ENCODE measurements at regions not wholly inside any gene's neighbourhood (a gene's known extent, or its start where the extent isn't known, plus 50 kb on each side); places are given as distances from the start of the nearest gene placed in this dataset.

DNA sequence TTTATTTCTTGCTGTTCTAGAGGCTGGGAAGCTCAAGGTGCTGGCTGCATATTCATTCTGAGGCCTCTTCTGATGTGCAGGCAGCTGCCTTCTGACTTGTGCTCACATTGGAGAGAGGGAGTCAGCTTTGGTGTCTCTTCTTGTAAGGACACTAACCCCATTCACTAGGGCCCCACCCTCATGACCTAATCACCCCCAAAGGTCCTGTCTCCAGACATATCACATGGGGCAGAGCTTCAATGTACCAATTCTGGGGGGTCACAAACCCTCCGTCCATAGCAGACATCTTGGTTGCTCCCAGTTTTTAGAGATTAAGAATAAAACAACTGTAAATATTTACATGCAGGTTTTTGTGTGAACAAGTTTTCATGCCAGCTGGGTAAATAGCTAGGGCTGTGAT, 109.1 kb downstream of the RTP5 start:
- TF ChIP-seq, protein P1, sequence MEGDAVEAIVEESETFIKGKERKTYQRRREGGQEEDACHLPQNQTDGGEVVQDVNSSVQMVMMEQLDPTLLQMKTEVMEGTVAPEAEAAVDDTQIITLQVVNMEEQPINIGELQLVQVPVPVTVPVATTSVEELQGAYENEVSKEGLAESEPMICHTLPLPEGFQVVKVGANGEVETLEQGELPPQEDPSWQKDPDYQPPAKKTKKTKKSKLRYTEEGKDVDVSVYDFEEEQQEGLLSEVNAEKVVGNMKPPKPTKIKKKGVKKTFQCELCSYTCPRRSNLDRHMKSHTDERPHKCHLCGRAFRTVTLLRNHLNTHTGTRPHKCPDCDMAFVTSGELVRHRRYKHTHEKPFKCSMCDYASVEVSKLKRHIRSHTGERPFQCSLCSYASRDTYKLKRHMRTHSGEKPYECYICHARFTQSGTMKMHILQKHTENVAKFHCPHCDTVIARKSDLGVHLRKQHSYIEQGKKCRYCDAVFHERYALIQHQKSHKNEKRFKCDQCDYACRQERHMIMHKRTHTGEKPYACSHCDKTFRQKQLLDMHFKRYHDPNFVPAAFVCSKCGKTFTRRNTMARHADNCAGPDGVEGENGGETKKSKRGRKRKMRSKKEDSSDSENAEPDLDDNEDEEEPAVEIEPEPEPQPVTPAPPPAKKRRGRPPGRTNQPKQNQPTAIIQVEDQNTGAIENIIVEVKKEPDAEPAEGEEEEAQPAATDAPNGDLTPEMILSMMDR (IDR thresholded peaks at IDR 0.05): no peak
- no peak overlapping the region for H3K4me3 ChIP-seq (ENCODE audit: low read length)
- H3K27me3 ChIP-seq (ENCODE audit: control insufficient read depth in 1 of 2, insufficient read depth in 2 of 2, low read length in 2 of 2): no peaks in the 10 kb centered on the region
- H3K27ac Mint-ChIP-seq: no peak overlapping the region
- H3K4me1 ChIP-seq (ENCODE audit: insufficient read depth, low read length): no peaks in the 10 kb centered on the region
- no peak for DNase-seq
- peaks cover 5% of the 10 kb centered on the region for H3K36me3 ChIP-seq (ENCODE audit: insufficient read depth, low read length)
- no peaks in the 10 kb centered on the region for H3K27me3 Mint-ChIP-seq
- ATAC-seq (ENCODE audit: poor library complexity): no peak
- H3K9me3 Mint-ChIP-seq: peaks cover 2% of the 10 kb centered on the region
- H3K9me3 ChIP-seq (ENCODE audit: control insufficient read depth in 1 of 2, insufficient read depth in 1 of 2, low read length in 2 of 2): no peaks in the 10 kb centered on the region
- intact Hi-C loops (cut with DNase I, micrococcal nuclease): no loop called here
- POLR2A ChIA-PET: no interaction called here
- H3K36me3 Mint-ChIP-seq (ENCODE audit: low read depth): peaks cover 32% of the 10 kb centered on the region
- CTCF ChIA-PET: no interaction called here
- no peak overlapping the region for H3K4me3 Mint-ChIP-seq
- no peak overlapping the region for H3K27ac ChIP-seq (ENCODE audit: low read depth in 1 of 2, low read length in 2 of 2)
- no peaks in the 10 kb centered on the region for H3K4me1 Mint-ChIP-seq (ENCODE audit: low read depth)

DNA sequence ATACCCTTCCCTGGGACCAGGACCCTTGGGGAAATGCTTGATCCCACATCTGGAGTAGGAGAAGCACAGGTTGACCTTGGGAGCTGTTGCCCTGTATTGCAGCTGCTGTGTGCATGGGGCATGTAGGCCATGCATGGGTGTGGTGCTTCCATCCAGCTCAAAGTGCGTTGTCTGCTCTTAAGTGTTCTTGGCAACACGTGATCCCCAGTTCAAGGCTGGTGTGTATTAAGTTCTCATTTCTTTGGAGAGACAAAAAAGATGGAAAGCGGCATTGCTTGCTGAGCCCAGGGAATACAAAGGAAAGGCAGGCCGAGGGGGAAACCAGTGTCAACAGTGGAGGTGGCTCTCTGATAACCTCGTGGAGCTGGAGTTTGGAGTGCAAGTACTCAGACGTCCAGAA, 110.7 kb downstream of the RTP5 start:
- ChIA-PET POLR2A (no interaction called here), CTCF (no interaction called here)
- Mint-ChIP-seq H3K27ac (no peak overlapping the region), H3K36me3 (ENCODE audit: low read depth) (peaks cover 25% of the 10 kb centered on the region), H3K4me1 (ENCODE audit: low read depth) (peaks cover 9% of the 10 kb centered on the region), H3K27me3 (no peaks in the 10 kb centered on the region), H3K9me3 (peaks cover 2% of the 10 kb centered on the region), H3K4me3 (no peak overlapping the region)
- Histone ChIP-seq H3K9me3 (ENCODE audit: control insufficient read depth in 1 of 2, insufficient read depth in 1 of 2, low read length in 2 of 2) (peaks cover 0 to 2% of the 10 kb centered on the region in 2 experiments), H3K36me3 (ENCODE audit: insufficient read depth, low read length) (no peaks in the 10 kb centered on the region), H3K4me3 (ENCODE audit: low read length) (no peak overlapping the region), H3K27me3 (ENCODE audit: control insufficient read depth in 1 of 2, insufficient read depth in 2 of 2, low read length in 2 of 2) (no peaks in the 10 kb centered on the region), H3K4me1 (ENCODE audit: insufficient read depth, low read length) (peaks cover 7% of the 10 kb centered on the region), H3K27ac (ENCODE audit: low read depth in 1 of 2, low read length in 2 of 2) (no peak overlapping the region)
- TF ChIP-seq, protein P1 (IDR thresholded peaks at IDR 0.05): no peak
- DNase-seq (no peak), ATAC-seq (ENCODE audit: poor library complexity) (no peak)
- intact Hi-C loops (cut with DNase I, micrococcal nuclease): no loop called here

DNA sequence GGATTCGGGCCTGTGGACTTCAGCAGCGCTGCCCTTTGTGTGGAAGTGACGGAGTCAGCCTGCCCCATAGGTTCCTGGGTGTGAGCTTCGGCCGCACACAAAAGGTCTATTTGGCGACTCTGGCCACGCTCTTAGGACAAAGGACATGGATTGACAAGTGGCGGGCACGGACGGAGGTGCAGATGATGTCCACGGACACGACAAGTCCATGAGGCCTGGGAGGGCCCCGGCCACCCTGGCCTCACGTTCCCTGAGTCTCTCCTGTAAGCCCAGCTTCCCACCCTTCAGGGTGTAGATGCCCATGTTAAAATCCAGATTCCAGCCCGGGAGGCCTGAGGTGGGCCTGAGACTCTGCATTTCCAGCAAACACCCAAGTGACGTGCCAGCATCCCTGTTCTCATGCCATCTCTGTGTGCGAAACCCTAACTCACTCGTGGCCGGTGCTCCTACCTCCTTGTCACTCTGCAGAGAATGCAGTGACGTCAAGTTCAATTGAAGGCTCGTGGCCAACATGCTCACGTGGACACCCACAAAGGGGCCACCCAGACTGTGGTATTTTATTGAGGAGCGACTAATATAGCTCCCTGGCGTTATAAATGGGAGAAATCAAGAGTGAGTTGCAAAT, 111.7 kb downstream of the RTP5 start:
- Mint-ChIP-seq H3K4me3 (no peak overlapping the region), H3K27me3 (no peaks in the 10 kb centered on the region), H3K36me3 (ENCODE audit: low read depth) (peaks cover 24% of the 10 kb centered on the region), H3K27ac (no peak overlapping the region), H3K4me1 (ENCODE audit: low read depth) (peaks cover 17% of the 10 kb centered on the region), H3K9me3 (peaks cover 2% of the 10 kb centered on the region)
- H3K36me3 ChIP-seq (ENCODE audit: insufficient read depth, low read length): no peaks in the 10 kb centered on the region
- no peak overlapping the region for H3K4me3 ChIP-seq (ENCODE audit: low read length)
- peaks cover 0 to 12% of the 10 kb centered on the region in 2 experiments for H3K9me3 ChIP-seq (ENCODE audit: control insufficient read depth in 1 of 2, insufficient read depth in 1 of 2, low read length in 2 of 2)
- ChIA-PET POLR2A (no interaction called here), CTCF (no interaction called here)
- DNase-seq: no peak
- no peak overlapping the region for H3K27ac ChIP-seq (ENCODE audit: low read depth in 1 of 2, low read length in 2 of 2)
- no peak for ATAC-seq (ENCODE audit: poor library complexity)
- intact Hi-C loops (cut with DNase I, micrococcal nuclease): no loop called here
- TF ChIP-seq, protein P1 (IDR thresholded peaks at IDR 0.05): no peak
- no peaks in the 10 kb centered on the region for H3K27me3 ChIP-seq (ENCODE audit: control insufficient read depth in 1 of 2, insufficient read depth in 2 of 2, low read length in 2 of 2)
- peaks cover 17% of the 10 kb centered on the region for H3K4me1 ChIP-seq (ENCODE audit: insufficient read depth, low read length)

Data from CD4-positive, alpha-beta T cell (primary cell).